IPS-15b (cell line): ENCODE measurements at regions not wholly inside any gene's neighbourhood (a gene's known extent, or its start where the extent isn't known, plus 50 kb on each side); places are given as distances from the start of the nearest gene placed in this dataset.

Source experiments
- H3K27me3 ChIP-seq: one replicate; pipeline ENCODE4 v1.6.1; 2013; ENCODE audit warnings: low read length; ENCODE audit not compliant: control insufficient read depth, insufficient read depth
- H3K36me3 ChIP-seq: one replicate; pipeline ENCODE4 v1.6.1; 2013; ENCODE audit warnings: low read length; ENCODE audit not compliant: control insufficient read depth, insufficient read depth
- H3K4me1 ChIP-seq: one replicate; pipeline ENCODE4 v1.6.1; 2013; ENCODE audit warnings: mild to moderate bottlenecking, low read length; ENCODE audit not compliant: control insufficient read depth, insufficient read depth
- H3K4me3 ChIP-seq: one replicate; pipeline ENCODE4 v1.5.1; 2013; ENCODE audit warnings: low read depth, low read length
- H3K9ac ChIP-seq: one replicate; pipeline ENCODE4 v1.6.1; 2013; ENCODE audit warnings: low read depth, mild to moderate bottlenecking, low read length
- H3K9me3 ChIP-seq: one replicate; pipeline ENCODE4 v1.6.1; 2013; ENCODE audit warnings: mild to moderate bottlenecking, low read length; ENCODE audit not compliant: control insufficient read depth, insufficient read depth

- Histone ChIP-seq H3K9me3 (no peaks in the 10 kb centered on the region), H3K27me3 (no peaks in the 10 kb centered on the region), H3K4me1 (peaks cover 2% of the 10 kb centered on the region), H3K36me3 (no peaks in the 10 kb centered on the region), H3K9ac (no peak overlapping the region), H3K4me3 (no peak overlapping the region)
Observed at GRCh38 chr16:11432856-11433395, 87.7 kb downstream of the RMI2 start.

GRCh38 chr16:11435576-11435975, 90.3 kb downstream of the RMI2 start:
- no peaks in the 10 kb centered on the region for H3K4me1 ChIP-seq
- no peak overlapping the region for H3K4me3 ChIP-seq
- H3K27me3 ChIP-seq, result no peaks in the 10 kb centered on the region
- no peaks in the 10 kb centered on the region for H3K9me3 ChIP-seq
- H3K36me3 ChIP-seq, result no peaks in the 10 kb centered on the region
- H3K9ac ChIP-seq, result no peak overlapping the region

GRCh38 chr16:11437069-11437468, 91.8 kb downstream of the RMI2 start:
- H3K4me1 ChIP-seq, result no peaks in the 10 kb centered on the region
- H3K36me3 ChIP-seq, result no peaks in the 10 kb centered on the region
- no peak overlapping the region for H3K9ac ChIP-seq
- H3K9me3 ChIP-seq, result no peaks in the 10 kb centered on the region
- no peaks in the 10 kb centered on the region for H3K27me3 ChIP-seq
- no peak overlapping the region for H3K4me3 ChIP-seq

GRCh38 chr16:11439790-11440656, 94.8 kb downstream of the RMI2 start:
- Histone ChIP-seq H3K9me3 (no peaks in the 10 kb centered on the region), H3K36me3 (no peaks in the 10 kb centered on the region), H3K4me3 (no peak overlapping the region), H3K27me3 (no peaks in the 10 kb centered on the region), H3K4me1 (no peaks in the 10 kb centered on the region), H3K9ac (no peak overlapping the region)

- Histone ChIP-seq H3K9me3 (no peaks in the 10 kb centered on the region), H3K36me3 (no peaks in the 10 kb centered on the region), H3K4me3 (no peak overlapping the region), H3K9ac (no peak overlapping the region), H3K27me3 (no peaks in the 10 kb centered on the region), H3K4me1 (no peaks in the 10 kb centered on the region)
Observed at GRCh38 chr16:11440657-11441012, 95.4 kb downstream of the RMI2 start.

GRCh38 chr16:11445486-11445885, 100.2 kb downstream of the RMI2 start:
- H3K27me3 ChIP-seq, result no peaks in the 10 kb centered on the region
- H3K4me1 ChIP-seq, result no peaks in the 10 kb centered on the region
- no peaks in the 10 kb centered on the region for H3K9me3 ChIP-seq
- no peak overlapping the region for H3K9ac ChIP-seq
- H3K4me3 ChIP-seq, result no peak overlapping the region
- H3K36me3 ChIP-seq, result no peaks in the 10 kb centered on the region

GRCh38 chr16:11446566-11447119, 101.4 kb downstream of the RMI2 start:
- no peaks in the 10 kb centered on the region for H3K36me3 ChIP-seq
- H3K9ac ChIP-seq, result no peak overlapping the region
- no peaks in the 10 kb centered on the region for H3K9me3 ChIP-seq
- H3K27me3 ChIP-seq, result no peaks in the 10 kb centered on the region
- H3K4me3 ChIP-seq, result no peak overlapping the region
- H3K4me1 ChIP-seq, result no peaks in the 10 kb centered on the region

GRCh38 chr16:11447272-11447671, 102.0 kb downstream of the RMI2 start:
- Histone ChIP-seq H3K27me3 (no peaks in the 10 kb centered on the region), H3K4me1 (no peaks in the 10 kb centered on the region), H3K9ac (no peak overlapping the region), H3K4me3 (no peak overlapping the region), H3K36me3 (no peaks in the 10 kb centered on the region), H3K9me3 (no peaks in the 10 kb centered on the region)

- Histone ChIP-seq H3K36me3 (no peaks in the 10 kb centered on the region), H3K27me3 (no peaks in the 10 kb centered on the region), H3K9ac (no peak overlapping the region), H3K4me3 (no peak overlapping the region), H3K9me3 (no peaks in the 10 kb centered on the region), H3K4me1 (no peaks in the 10 kb centered on the region)
Observed at GRCh38 chr16:11447836-11448235, 102.6 kb downstream of the RMI2 start.

- H3K4me1 ChIP-seq, result no peaks in the 10 kb centered on the region
- H3K9ac ChIP-seq, result no peak overlapping the region
- H3K4me3 ChIP-seq, result no peak overlapping the region
- H3K27me3 ChIP-seq, result no peaks in the 10 kb centered on the region
- no peaks in the 10 kb centered on the region for H3K9me3 ChIP-seq
- H3K36me3 ChIP-seq, result no peaks in the 10 kb centered on the region
Observed at GRCh38 chr16:11448796-11449416, 103.6 kb downstream of the RMI2 start.

- H3K36me3 ChIP-seq, result no peaks in the 10 kb centered on the region
- H3K9ac ChIP-seq, result no peak overlapping the region
- no peaks in the 10 kb centered on the region for H3K27me3 ChIP-seq
- H3K4me3 ChIP-seq, result no peak overlapping the region
- H3K4me1 ChIP-seq, result no peaks in the 10 kb centered on the region
- H3K9me3 ChIP-seq, result no peaks in the 10 kb centered on the region
Observed at GRCh38 chr16:11449716-11450115, 104.5 kb downstream of the RMI2 start.

GRCh38 chr16:11450136-11450535, 104.9 kb downstream of the RMI2 start:
- Histone ChIP-seq H3K36me3 (no peaks in the 10 kb centered on the region), H3K4me3 (no peak overlapping the region), H3K9ac (no peak overlapping the region), H3K27me3 (no peaks in the 10 kb centered on the region), H3K9me3 (no peaks in the 10 kb centered on the region), H3K4me1 (no peaks in the 10 kb centered on the region)
